K562 (cell line): ENCODE measurements at regions not wholly inside any gene's neighbourhood (a gene's known extent, or its start where the extent isn't known, plus 50 kb on each side); places are given as distances from the start of the nearest gene placed in this dataset.

Experiments used
- ATAC-seq: fragments of 200-7000 bp; cut with Tn5 transposase; 3 replicates; pipeline ENCODE4 v1.9.1; 2020; ENCODE audit warnings: moderate library complexity
- BruUV-seq: library from RNA; stranded (reverse); fragments of 400-500 nt; replicated peaks from 2 replicates; lab custom pipeline; 2021; lab: Mats Ljungman, UMichigan
- CTCF ChIA-PET: fragments of 300-600 bp; formaldehyde crosslinking; extraction: SDS; loops from one replicate; lab custom pipeline; 2021; ENCODE audit warnings: low intra/inter-chr PET ratio; lab: Yijun Ruan, JAX
- POLR2A ChIA-PET: fragments of 300-600, 350-650 bp; sonication (Branson Sonifier 250); formaldehyde crosslinking; extraction: SDS; loops from one replicate; lab custom pipeline; 2021; ENCODE audit warnings: antibody characterized with exemption, inconsistent platforms; lab: Yijun Ruan, JAX
- DNase-seq, 4 experiments: peaks; one replicate each; pipeline versions ENCODE4 v3.0.0 to v3.0.0-alpha.2; 2011 to 2018; ENCODE audit warnings: low spot score in 3 of 4, mixed read lengths in 3 of 4; ENCODE audit errors: extremely low read depth in 1 of 4
- FAIRE-seq: peaks from 2 replicates; lab custom pipeline; 2011; peaks lifted over from hg19 to GRCh38; lab: Jason Lieb, UNC
- H2AFZ ChIP-seq: 2 replicates; pipeline ENCODE4 v1.6.0; 2011; ENCODE audit warnings: low read depth, low read length, control low read depth, inconsistent platforms
- H3K27ac ChIP-seq: fragments of 200-600 bp; 3 replicates; pipeline ENCODE4 v1.8.0; 2011; ENCODE audit warnings: low read depth, mild to moderate bottlenecking, control low read depth, inconsistent platforms, low read length, moderate library complexity, mixed read lengths; ENCODE audit errors: extremely low read depth
- H3K27me3 ChIP-seq, 2 experiments: fragments of 300-600 bp in 1 of 2; 2 replicates in 1 of 2; 3 replicates in 1 of 2; pipeline versions ENCODE4 v1.6.0 to v1.8.0; 2011; ENCODE audit warnings: inconsistent platforms in 2 of 2, low read length in 2 of 2, mild to moderate bottlenecking in 1 of 2, mixed read lengths in 1 of 2, moderate library complexity in 1 of 2; ENCODE audit not compliant: control insufficient read depth in 2 of 2, insufficient read depth in 2 of 2
- H3K36me3 ChIP-seq: fragments of 300-600 bp; 3 replicates; pipeline ENCODE4 v1.8.0; 2011; ENCODE audit warnings: mild to moderate bottlenecking, low read length, inconsistent platforms; ENCODE audit not compliant: control insufficient read depth, insufficient read depth
- H3K4me1 ChIP-seq, 2 experiments: fragments of 200-600 bp in 1 of 2; replicated peaks in 1 of 2; 2 replicates in 1 of 2; 3 replicates in 1 of 2; pipeline versions ENCODE4 v1.5.1 to v1.8.0; 2011; ENCODE audit warnings: inconsistent platforms in 2 of 2, low read length in 2 of 2, mild to moderate bottlenecking in 1 of 2, mixed read lengths in 1 of 2, moderate library complexity in 1 of 2; ENCODE audit not compliant: control insufficient read depth in 2 of 2, insufficient read depth in 2 of 2
- H3K4me2 ChIP-seq: 2 replicates; pipeline ENCODE4 v1.6.1; 2011; ENCODE audit warnings: low read length, control low read depth, inconsistent platforms, mixed read lengths; ENCODE audit not compliant: insufficient read depth
- H3K4me3 ChIP-seq: fragments of 200-600 bp; sonication (generic), shearing (Covaris generic); 2 replicates; pipeline ENCODE4 v1.5.1; 2016; ENCODE audit warnings: control low read depth, inconsistent platforms
- H3K79me2 ChIP-seq: fragments of 200-600 bp; 3 replicates; pipeline ENCODE4 v1.8.0; 2011; ENCODE audit warnings: low read length, inconsistent platforms; ENCODE audit not compliant: control insufficient read depth, insufficient read depth
- H3K9ac ChIP-seq, 2 experiments: 2 replicates each; pipeline versions ENCODE4 v1.6.0 to v1.6.1; 2011; ENCODE audit warnings: low read depth in 2 of 2, low read length in 2 of 2, control low read depth in 1 of 2, inconsistent platforms in 1 of 2, mild to moderate bottlenecking in 1 of 2, mixed read lengths in 1 of 2; ENCODE audit not compliant: insufficient read depth in 1 of 2
- H3K9me1 ChIP-seq: one replicate; pipeline ENCODE4 v1.6.0; 2011; ENCODE audit warnings: inconsistent platforms, mild to moderate bottlenecking, low read length, moderate library complexity; ENCODE audit not compliant: control insufficient read depth, insufficient read depth
- H3K9me3 ChIP-seq: replicated peaks from 2 replicates; pipeline ENCODE4 v1.5.1; 2011; ENCODE audit warnings: low read depth, low read length, inconsistent platforms; ENCODE audit not compliant: control insufficient read depth, insufficient read depth
- H4K20me1 ChIP-seq: replicated peaks from 2 replicates; pipeline ENCODE4 v1.6.1; 2011; ENCODE audit warnings: low read length, inconsistent platforms, mixed read lengths; ENCODE audit not compliant: control insufficient read depth, insufficient read depth
- CAMTA2 ChIP-seq: fragments of 250-450 bp; sonication (Bioruptor Pico); conservative IDR thresholded peaks from 2 replicates; pipeline ENCODE4 v1.5.1; 2022
- CCAR2 ChIP-seq: fragments of 200-400 bp; formaldehyde crosslinking; IDR thresholded peaks from 2 replicates; pipeline ENCODE4 v1.6.1; 2017; ENCODE audit warnings: mild to moderate bottlenecking, low read depth, low read length
- CEBPB ChIP-seq: fragments of 450-650 bp; IDR thresholded peaks from 2 replicates; pipeline ENCODE4 v1.6.1; 2016; ENCODE audit warnings: missing genetic modification characterization, missing compliant biosample characterization
- CREB1 ChIP-seq, 2 experiments: sonication (generic) in 1 of 2; formaldehyde crosslinking in 1 of 2; IDR thresholded peaks; 2 replicates each; pipeline versions ENCODE4 v1.6.1 to v1.8.0; 2012 to 2022; ENCODE audit warnings: inconsistent platforms in 1 of 2, mild to moderate bottlenecking in 1 of 2, missing genetic modification reagents in 1 of 2, moderate library complexity in 1 of 2
- DDX20 ChIP-seq: fragments of 450-650 bp; IDR thresholded peaks from 2 replicates; pipeline ENCODE4 v1.6.1; 2016; ENCODE audit warnings: missing genetic modification characterization, low read depth, mild to moderate bottlenecking, missing compliant biosample characterization, moderate library complexity
- IRF1 ChIP-seq: sonication (generic); formaldehyde crosslinking; IDR thresholded peaks from 2 replicates; pipeline ENCODE4 v1.8.0; 2022; ENCODE audit warnings: missing genetic modification reagents, mild to moderate bottlenecking, borderline replicate concordance
- PKNOX1 ChIP-seq: fragments of 450-650 bp; IDR thresholded peaks from 2 replicates; pipeline ENCODE4 v1.6.1; 2016
- POU5F1 ChIP-seq: fragments of 150-350 bp; IDR thresholded peaks from 2 replicates; pipeline ENCODE4 v1.6.1; 2014; ENCODE audit warnings: borderline replicate concordance, low read length, low read depth, mild to moderate bottlenecking; ENCODE audit not compliant: partially characterized antibody
- STAG1 ChIP-seq: sonication (generic); formaldehyde crosslinking; IDR thresholded peaks from 2 replicates; pipeline ENCODE4 v1.5.0; 2020; ENCODE audit warnings: missing genetic modification reagents, borderline replicate concordance
- TAL1 ChIP-seq: fragments of 450-650 bp; IDR thresholded peaks from 2 replicates; pipeline ENCODE4 v1.6.1; 2016; ENCODE audit warnings: mild to moderate bottlenecking
- ZNF23 ChIP-seq: fragments of 250-450 bp; sonication (Bioruptor Pico); IDR thresholded peaks from 2 replicates; pipeline ENCODE4 v1.4.0; 2020; ENCODE audit warnings: mild to moderate bottlenecking
- WGBS: fragments of 100-300 bp; shearing (Covaris generic); methylation state at CpG from one replicate; pipeline ENCODE4 v1.1.6; 2016; ENCODE audit warnings: low coverage, mixed read lengths; ENCODE audit not compliant: insufficient coverage; ENCODE audit errors: missing lambda C conversion rate; 5-methylcytosine and 5-hydroxymethylcytosine counted together
- in situ Hi-C: fragments of 300-500 bp; cut with MboI; formaldehyde crosslinking; loops from 4 replicates; pipeline ENCODE4 v1.15.0; 2018; ENCODE audit warnings: inconsistent platforms, mixed read lengths
- intact Hi-C: fragments of 100-400 bp; cut with micrococcal nuclease; formaldehyde crosslinking; loops from 2 replicates; pipeline ENCODE4 v1.14.2; 2022

GRCh38 chr6:76843054-76843822, 620.1 kb downstream of the HTR1B start:
- no peaks in the 10 kb centered on the region for H3K79me2 ChIP-seq
- H3K9me3 ChIP-seq = no peaks in the 10 kb centered on the region
- no peaks in the 10 kb centered on the region for H3K36me3 ChIP-seq
- FAIRE-seq (no peak), DNase-seq (no peak), ATAC-seq (no peak)
- H3K4me3 ChIP-seq = no peak overlapping the region
- no peak overlapping the region for H2AFZ ChIP-seq
- H3K27ac ChIP-seq = no peak overlapping the region
- in situ Hi-C loops (no loop called here), intact Hi-C loops (no loop called here)
- POLR2A ChIA-PET = no interaction called here
- H3K9ac ChIP-seq = no peak overlapping the region
- no TSS peak for BruUV-seq
- H3K4me2 ChIP-seq = no peak overlapping the region
- no peak for TF ChIP-seq PKNOX1
- no peak for TF ChIP-seq TAL1
- no peak for TF ChIP-seq ZNF23 (CRISPR knock-in tag)
- TF ChIP-seq CAMTA2 (CRISPR knock-in tag) = no peak
- TF ChIP-seq POU5F1 = no peak
- no peak for TF ChIP-seq STAG1
- no peak for TF ChIP-seq CREB1 (IDR thresholded peaks at IDR 0.05)
- no peak for TF ChIP-seq CREB1 (CRISPR knock-in tag; IDR thresholded peaks at IDR 0.05)
- no peak for TF ChIP-seq CEBPB
- TF ChIP-seq IRF1 = no peak
- TF ChIP-seq DDX20 (tag) = no peak
- TF ChIP-seq CCAR2 = no peak
- no peaks in the 10 kb centered on the region for H3K9me1 ChIP-seq
- H3K27me3 ChIP-seq = no peaks in the 10 kb centered on the region
- WGBS = 0% methylated on average over 1 of the region's 1 CpG
- CTCF ChIA-PET = no interaction called here
- H4K20me1 ChIP-seq = no peaks in the 10 kb centered on the region
- H3K4me1 ChIP-seq = no peaks in the 10 kb centered on the region
